GM23248 (cell line): ENCODE measurements at regions not wholly inside any gene's neighbourhood (a gene's known extent, or its start where the extent isn't known, plus 50 kb on each side); places are given as distances from the start of the nearest gene placed in this dataset.

Source experiments
- DNase-seq: peaks from one replicate; pipeline ENCODE4 v3.0.0-alpha.2; 2015
- H2AFZ ChIP-seq: fragments of 200-600 bp; sonication (generic); 2 replicates; pipeline ENCODE4 v1.6.1; 2016; ENCODE audit warnings: antibody characterized with exemption
- H3F3A ChIP-seq: fragments of 200-600 bp; sonication (generic); 2 replicates; pipeline ENCODE4 v1.6.1; 2016; ENCODE audit warnings: mild to moderate bottlenecking, antibody characterized with exemption, mixed run types; ENCODE audit not compliant: insufficient read depth
- H3K27ac ChIP-seq: fragments of 200-600 bp; sonication (generic); 2 replicates; pipeline ENCODE4 v1.5.1; 2016; ENCODE audit warnings: mild to moderate bottlenecking
- H3K27me3 ChIP-seq: fragments of 200-600 bp; sonication (generic); replicated peaks from 2 replicates; pipeline ENCODE4 v1.6.1; 2016; ENCODE audit warnings: mild to moderate bottlenecking; ENCODE audit not compliant: insufficient read depth
- H3K36me3 ChIP-seq: fragments of 200-600 bp; sonication (generic); 2 replicates; pipeline ENCODE4 v1.6.1; 2016; ENCODE audit warnings: low read depth, mild to moderate bottlenecking
- H3K4me1 ChIP-seq: fragments of 200-600 bp; sonication (generic); 2 replicates; pipeline ENCODE4 v1.6.1; 2016; ENCODE audit warnings: mild to moderate bottlenecking; ENCODE audit not compliant: insufficient read depth
- H3K4me2 ChIP-seq: fragments of 200-600 bp; sonication (generic); one replicate; pipeline ENCODE4 v1.6.1; 2016; ENCODE audit warnings: mild to moderate bottlenecking; ENCODE audit not compliant: unreplicated experiment
- H3K4me3 ChIP-seq: fragments of 200-600 bp; sonication (generic); 2 replicates; pipeline ENCODE4 v1.5.1; 2016; ENCODE audit warnings: mild to moderate bottlenecking
- H3K79me2 ChIP-seq: fragments of 200-600 bp; sonication (generic); 2 replicates; pipeline ENCODE4 v1.6.1; 2016; ENCODE audit warnings: mild to moderate bottlenecking; ENCODE audit not compliant: insufficient read depth
- H3K9ac ChIP-seq: fragments of 200-600 bp; sonication (generic); 2 replicates; pipeline ENCODE4 v1.6.1; 2016; ENCODE audit warnings: mild to moderate bottlenecking
- H3K9me2 ChIP-seq: fragments of 200-600 bp; sonication (generic); 2 replicates; pipeline ENCODE4 v1.6.1; 2016; ENCODE audit warnings: mixed run types, mild to moderate bottlenecking, moderate library complexity; ENCODE audit not compliant: insufficient read depth
- H3K9me3 ChIP-seq: fragments of 200-600 bp; sonication (generic); one replicate; pipeline ENCODE4 v1.6.1; 2017; ENCODE audit warnings: low read depth
- H4K20me1 ChIP-seq: fragments of 200-600 bp; sonication (generic); 2 replicates; pipeline ENCODE4 v1.6.0; 2016; ENCODE audit not compliant: insufficient read depth
- EZH2 ChIP-seq: fragments of 200-600 bp; sonication (generic); IDR thresholded peaks from 2 replicates; pipeline ENCODE4 v1.6.1; 2018; ENCODE audit warnings: antibody characterized with exemption, mild to moderate bottlenecking; ENCODE audit not compliant: insufficient read depth, poor library complexity, severe bottlenecking
- EZH2phosphoT487 ChIP-seq: fragments of 200-600 bp; sonication (generic); IDR thresholded peaks from 2 replicates; pipeline ENCODE4 v1.6.1; 2018; ENCODE audit warnings: antibody characterized with exemption, moderate library complexity, mild to moderate bottlenecking, low read depth; ENCODE audit not compliant: insufficient read depth
- WGBS, 2 experiments: methylation state at CpG; one replicate each; pipeline ENCODE4 v1.1.6; 2015 to 2017; ENCODE audit warnings: low lambda C conversion rate in 2 of 2, low coverage in 1 of 2; ENCODE audit errors: missing lambda C conversion rate in 2 of 2; 5-methylcytosine and 5-hydroxymethylcytosine counted together
- in situ Hi-C: fragments of 300-500 bp; cut with MboI; formaldehyde crosslinking; loops from 2 replicates; pipeline ENCODE4 v1.15.0; 2020

DNA sequence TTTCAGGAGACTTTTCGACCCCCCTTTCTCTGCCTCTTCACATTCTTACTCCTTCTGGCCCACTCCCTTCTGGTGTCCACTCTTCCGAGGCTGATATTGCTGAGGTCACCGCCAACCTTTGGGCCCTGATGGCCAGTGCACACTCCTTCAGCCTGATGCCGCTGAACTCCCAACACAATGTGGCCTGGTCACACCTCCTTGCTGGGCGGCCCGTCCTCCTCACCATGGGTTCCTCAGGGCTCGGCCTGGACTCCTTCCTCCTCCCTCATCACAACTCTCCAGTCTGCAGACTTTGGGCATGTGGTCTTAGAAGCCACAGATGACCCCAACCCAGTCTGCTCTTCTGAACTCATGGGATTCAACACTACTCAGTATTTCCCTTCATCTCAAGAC is 583.0 kb upstream of the MGMT start:
- in situ Hi-C loops, result no loop called here
- Histone ChIP-seq H4K20me1 (no peaks in the 10 kb centered on the region), H3K4me2 (no peak overlapping the region), H3K9me3 (no peaks in the 10 kb centered on the region), H3F3A (no peaks in the 10 kb centered on the region), H3K4me1 (no peaks in the 10 kb centered on the region), H3K79me2 (no peaks in the 10 kb centered on the region), H3K27me3 (no peaks in the 10 kb centered on the region), H3K4me3 (no peak overlapping the region), H3K9ac (no peak overlapping the region), H3K9me2 (no peaks in the 10 kb centered on the region), H2AFZ (no peak overlapping the region), H3K27ac (no peak overlapping the region), H3K36me3 (no peaks in the 10 kb centered on the region)
- no peak for DNase-seq
- TF ChIP-seq EZH2phosphoT487, result no peak
- TF ChIP-seq EZH2, result no peak
- WGBS, 2 experiments, result 47 to 53% methylated on average over 7 of the region's 7 CpGs

DNA sequence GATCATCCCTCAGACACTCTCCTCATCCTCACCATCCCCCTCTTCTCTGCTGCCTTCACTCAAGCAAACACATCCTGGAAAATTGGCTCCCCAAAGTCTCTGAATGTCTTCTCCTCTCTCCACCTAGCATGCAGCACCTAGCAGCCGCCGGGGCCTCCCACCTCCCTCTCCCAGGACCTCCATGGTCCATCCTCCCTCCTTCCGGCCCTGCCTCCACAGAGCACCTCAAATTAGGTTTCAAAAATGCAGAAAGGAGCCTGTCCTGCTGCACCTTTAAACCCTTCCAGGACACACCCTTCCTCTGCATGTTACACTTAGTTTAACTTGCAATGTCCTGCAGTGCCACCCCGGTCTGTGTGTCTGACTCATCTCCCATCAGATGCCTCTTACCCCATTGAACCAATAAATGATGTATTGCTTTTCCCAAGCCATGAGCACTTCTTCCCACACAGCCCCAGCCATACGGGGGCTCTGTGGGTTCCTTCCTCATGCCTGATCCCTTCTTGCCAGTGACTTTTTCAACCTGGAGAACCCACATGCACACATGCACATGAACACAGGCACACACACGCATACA is 582.5 kb upstream of the MGMT start:
- no peaks in the 10 kb centered on the region for H3K79me2 ChIP-seq
- no peaks in the 10 kb centered on the region for H4K20me1 ChIP-seq
- no peak overlapping the region for H2AFZ ChIP-seq
- H3K9me2 ChIP-seq, result no peaks in the 10 kb centered on the region
- DNase-seq, result no peak
- WGBS, 2 experiments, result 57 to 59% methylated on average over 6 of the region's 6 CpGs
- no peaks in the 10 kb centered on the region for H3K27me3 ChIP-seq
- no peak for TF ChIP-seq EZH2
- no peak for TF ChIP-seq EZH2phosphoT487
- no peaks in the 10 kb centered on the region for H3K36me3 ChIP-seq
- no peak overlapping the region for H3K4me2 ChIP-seq
- H3K9me3 ChIP-seq, result no peaks in the 10 kb centered on the region
- no peak overlapping the region for H3K27ac ChIP-seq
- H3K4me1 ChIP-seq, result no peaks in the 10 kb centered on the region
- no peak overlapping the region for H3K4me3 ChIP-seq
- in situ Hi-C loops, result no loop called here
- H3F3A ChIP-seq, result no peaks in the 10 kb centered on the region
- no peak overlapping the region for H3K9ac ChIP-seq

- Histone ChIP-seq H3K4me2 (no peak overlapping the region), H3K4me3 (no peak overlapping the region), H3K9me3 (no peaks in the 10 kb centered on the region), H3F3A (no peaks in the 10 kb centered on the region), H3K79me2 (no peaks in the 10 kb centered on the region), H3K4me1 (no peaks in the 10 kb centered on the region), H3K27me3 (no peaks in the 10 kb centered on the region), H2AFZ (no peak overlapping the region), H3K9ac (no peak overlapping the region), H3K9me2 (no peaks in the 10 kb centered on the region), H3K27ac (no peak overlapping the region), H4K20me1 (no peaks in the 10 kb centered on the region), H3K36me3 (no peaks in the 10 kb centered on the region)
- DNase-seq, result no peak
- WGBS, 2 experiments, result 64 to 68% methylated on average over 22 of the region's 22 CpGs
- in situ Hi-C loops, result no loop called here
- TF ChIP-seq EZH2phosphoT487, result no peak
- no peak for TF ChIP-seq EZH2
Observed at GRCh38 chr10:128885573-128886555, 581.2 kb upstream of the MGMT start.

DNA sequence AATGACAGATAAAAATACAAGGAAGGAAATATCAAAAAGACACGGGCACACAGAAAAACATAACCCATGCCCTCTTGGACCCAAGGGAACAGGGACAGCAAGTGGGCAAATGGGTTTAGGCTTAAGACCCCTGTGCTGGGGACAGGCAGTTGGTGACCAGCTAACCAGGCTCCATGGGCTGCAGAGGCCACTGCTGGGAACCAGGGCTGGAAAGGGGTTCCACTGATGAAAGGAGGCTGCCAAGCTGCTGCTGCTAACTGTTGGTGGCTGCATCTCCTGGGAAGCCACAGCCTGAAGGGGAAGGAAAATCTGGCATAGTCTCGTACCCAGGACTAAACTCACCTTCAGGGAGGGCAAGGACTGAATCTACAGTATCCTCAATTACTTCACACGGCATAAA is 579.2 kb upstream of the MGMT start:
- Histone ChIP-seq H2AFZ (no peak overlapping the region), H3K27me3 (no peaks in the 10 kb centered on the region), H3K9me3 (no peaks in the 10 kb centered on the region), H3F3A (no peaks in the 10 kb centered on the region), H3K9ac (no peak overlapping the region), H3K9me2 (no peaks in the 10 kb centered on the region), H3K79me2 (no peaks in the 10 kb centered on the region), H3K4me2 (no peak overlapping the region), H3K4me3 (no peak overlapping the region), H3K27ac (no peak overlapping the region), H3K36me3 (no peaks in the 10 kb centered on the region), H4K20me1 (no peaks in the 10 kb centered on the region), H3K4me1 (no peaks in the 10 kb centered on the region)
- in situ Hi-C loops, result no loop called here
- TF ChIP-seq EZH2 (no peak), EZH2phosphoT487 (no peak)
- WGBS, 2 experiments, result 23 to 30% methylated on average over 3 of the region's 3 CpGs
- no peak for DNase-seq
